GM23248 (cell line): ENCODE measurements at regions not wholly inside any gene's neighbourhood (a gene's known extent, or its start where the extent isn't known, plus 50 kb on each side); places are given as distances from the start of the nearest gene placed in this dataset.

Experiments
- EZH2 ChIP-seq: fragments of 200-600 bp; sonication (generic); IDR thresholded peaks from 2 replicates; pipeline ENCODE4 v1.6.1; 2018; ENCODE audit warnings: antibody characterized with exemption, mild to moderate bottlenecking; ENCODE audit not compliant: insufficient read depth, poor library complexity, severe bottlenecking
- EZH2phosphoT487 ChIP-seq: fragments of 200-600 bp; sonication (generic); IDR thresholded peaks from 2 replicates; pipeline ENCODE4 v1.6.1; 2018; ENCODE audit warnings: antibody characterized with exemption, moderate library complexity, mild to moderate bottlenecking, low read depth; ENCODE audit not compliant: insufficient read depth

DNA sequence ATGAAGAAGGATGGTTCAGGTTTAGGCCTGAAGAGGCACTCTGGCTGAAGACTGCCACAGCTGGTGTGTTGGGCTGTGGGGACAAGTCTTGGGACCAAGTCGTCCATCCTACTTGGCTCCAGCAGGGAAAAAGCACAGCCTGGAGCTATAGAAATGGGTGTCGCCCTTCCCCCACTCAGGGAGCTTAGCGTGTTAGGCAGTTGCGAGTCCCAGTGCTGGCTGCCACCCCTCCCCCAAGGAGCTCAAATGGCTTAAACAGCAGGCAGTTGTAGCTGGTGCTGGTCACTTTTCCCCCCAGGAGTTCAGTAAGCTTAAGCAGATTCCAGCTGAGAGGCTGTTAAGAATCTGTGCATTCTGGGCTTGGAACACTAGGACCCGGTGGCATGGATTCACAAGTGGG lies 319.5 kb upstream of the POF1B start:
- no peak for TF ChIP-seq EZH2
- no peak for TF ChIP-seq EZH2phosphoT487
